Stimulated activated naive B cell treated with anti-CD40 and anti-IgM and Interleukin-4, amounts not matched to agents 10 μg/mL and 1 μg/mL and 100 μg/mL, for 72 hours (primary cell): ENCODE measurements at regions not wholly inside any gene's neighbourhood (a gene's known extent, or its start where the extent isn't known, plus 50 kb on each side); places are given as distances from the start of the nearest gene placed in this dataset.
"Not testable (repeated sequence)": the region's sequence is repeated elsewhere in the genome, so short reads cannot be mapped to it uniquely, and the experiment has no call there.

Experiments
- ATAC-seq, 2 donors: fragments of 150-1000 bp; cut with Tn5 transposase; replicated peaks; 2 replicates each; pipeline ENCODE4 v1.10.0; 2021; ENCODE audit warnings: moderate library complexity in 1 of 2
- DNase-seq: peaks from one replicate; pipeline ENCODE4 v3.0.0; 2021
- H3K27ac Mint-ChIP-seq: one replicate; pipeline ENCODE4 v1.8.0; 2022; ENCODE audit warnings: mild to moderate bottlenecking, mixed read lengths
- H3K27me3 Mint-ChIP-seq, 2 donors: one replicate each; pipeline ENCODE4 v1.8.0; 2022; ENCODE audit warnings: mixed read lengths in 2 of 2
- H3K36me3 Mint-ChIP-seq, 2 donors: one replicate each; pipeline ENCODE4 v1.8.0; 2022; ENCODE audit warnings: mixed read lengths in 2 of 2, mild to moderate bottlenecking in 1 of 2
- H3K4me1 Mint-ChIP-seq, 2 donors: one replicate each; pipeline ENCODE4 v1.8.0; 2022; ENCODE audit warnings: mixed read lengths in 2 of 2, mild to moderate bottlenecking in 1 of 2
- H3K4me3 Mint-ChIP-seq, 2 donors: one replicate each; pipeline ENCODE4 v1.8.0; 2022; ENCODE audit warnings: mild to moderate bottlenecking in 2 of 2, mixed read lengths in 2 of 2, moderate library complexity in 1 of 2
- H3K9me3 Mint-ChIP-seq, 2 donors: one replicate each; pipeline ENCODE4 v1.8.0; 2022; ENCODE audit warnings: mixed read lengths in 2 of 2, mild to moderate bottlenecking in 1 of 2

DNA sequence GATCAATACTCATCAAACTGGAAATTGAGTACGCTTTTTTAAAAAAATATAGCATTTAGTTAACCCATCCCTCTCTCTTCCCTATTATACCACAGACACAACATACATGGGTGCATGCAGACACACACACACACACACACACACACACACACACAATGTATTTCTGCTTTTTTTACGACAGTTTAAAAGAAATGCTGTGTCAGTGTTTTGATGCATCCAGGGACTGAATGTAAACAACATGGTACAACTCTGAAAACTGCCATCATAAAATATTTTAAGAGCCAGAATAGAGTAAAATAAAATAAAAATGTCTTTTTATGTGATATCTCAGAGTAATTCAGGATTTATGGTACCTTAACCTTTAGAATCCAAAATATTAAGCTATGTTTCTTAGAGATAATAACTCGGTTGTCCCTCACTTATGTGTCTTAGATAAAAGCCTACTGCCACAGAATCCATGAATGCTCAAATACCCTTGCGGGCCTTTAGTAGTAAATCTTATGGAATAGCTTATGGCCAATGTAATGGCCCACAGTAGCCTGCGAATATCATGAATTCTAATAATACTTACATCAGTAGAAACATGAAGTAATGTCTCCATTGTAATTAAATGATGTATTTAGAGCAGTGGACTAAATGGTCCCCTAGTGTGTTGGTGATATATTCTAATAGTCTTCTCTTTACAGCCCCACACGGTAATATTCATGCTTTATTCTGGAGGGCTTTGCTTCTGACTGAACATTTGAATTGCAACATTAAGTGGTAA lies 251.6 kb upstream of the FIGN start:
- DNase-seq (no peak), ATAC-seq (no peak)
- Mint-ChIP-seq H3K27me3 (no peaks in the 10 kb centered on the region), H3K4me1 (no peaks in the 10 kb centered on the region), H3K27ac (no peak overlapping the region), H3K36me3 (no peaks in the 10 kb centered on the region), H3K4me3 (no peak overlapping the region), H3K9me3 (no peaks in the 10 kb centered on the region)

DNA sequence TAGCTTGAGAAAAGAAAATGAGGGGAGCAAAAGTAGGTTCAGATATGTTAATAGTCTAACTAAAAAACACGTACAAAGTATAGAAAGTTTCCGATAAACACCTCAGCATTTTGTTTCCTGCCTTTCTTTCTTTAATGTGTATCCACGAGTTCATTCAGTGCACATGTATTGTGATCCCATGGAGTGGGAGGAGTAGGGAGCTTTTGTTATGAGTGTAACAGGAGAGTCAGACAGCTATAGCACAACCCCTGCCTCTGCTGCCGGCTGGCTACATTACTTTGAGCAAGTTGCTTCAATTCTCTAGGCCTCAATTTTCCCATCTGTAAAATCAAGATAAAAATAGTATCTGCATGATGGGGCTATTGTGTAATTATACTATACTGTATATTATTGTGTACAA lies 249.2 kb upstream of the FIGN start:
- no peaks in the 10 kb centered on the region for H3K4me1 Mint-ChIP-seq
- no peaks in the 10 kb centered on the region for H3K9me3 Mint-ChIP-seq
- no peaks in the 10 kb centered on the region for H3K27me3 Mint-ChIP-seq
- H3K36me3 Mint-ChIP-seq: no peaks in the 10 kb centered on the region
- no peak overlapping the region for H3K4me3 Mint-ChIP-seq
- no peak overlapping the region for H3K27ac Mint-ChIP-seq
- DNase-seq (no peak), ATAC-seq (no peak)

DNA sequence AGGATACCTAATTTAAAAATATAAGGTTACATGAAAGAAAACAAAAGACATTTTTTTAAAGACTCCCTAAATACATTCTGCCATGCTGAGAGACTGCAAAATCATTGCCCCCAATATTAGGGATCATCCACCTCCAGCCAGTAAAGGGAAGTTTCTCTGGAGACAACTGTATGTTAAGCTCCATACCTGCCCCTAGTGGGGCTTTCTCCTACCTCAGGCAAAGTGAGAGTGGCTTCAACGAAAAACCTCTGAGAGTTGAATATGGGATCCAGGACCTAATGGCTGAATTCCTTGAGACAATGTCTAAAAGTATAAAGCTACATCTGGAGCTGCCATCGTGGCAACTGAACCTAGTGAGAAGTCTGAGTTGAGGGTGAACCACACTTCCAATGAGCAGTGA lies 248.1 kb upstream of the FIGN start:
- Mint-ChIP-seq H3K27ac (no peak overlapping the region), H3K4me3 (no peak overlapping the region)

DNA sequence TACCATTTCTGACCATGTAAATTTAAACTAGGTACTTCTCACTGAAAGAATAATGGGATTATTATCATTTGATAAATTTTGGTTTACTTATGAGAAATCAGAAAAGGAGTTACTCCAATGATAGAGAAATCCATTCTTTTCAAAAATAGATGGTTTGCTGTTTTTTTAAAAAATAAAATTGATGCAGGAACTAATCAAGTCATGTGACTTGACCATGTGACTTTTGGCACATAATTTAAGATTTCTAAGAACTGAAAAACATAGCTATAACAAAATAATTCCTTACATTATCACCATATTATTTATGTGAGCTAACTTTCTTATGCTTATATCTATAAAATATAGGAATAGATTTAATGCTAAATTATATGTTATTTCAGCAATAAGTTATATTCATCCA lies 247.1 kb upstream of the FIGN start:
- ATAC-seq: no peak
- Mint-ChIP-seq H3K36me3 (no peaks in the 10 kb centered on the region), H3K9me3 (no peaks in the 10 kb centered on the region), H3K4me3 (no peak overlapping the region), H3K4me1 (no peaks in the 10 kb centered on the region), H3K27ac (no peak overlapping the region), H3K27me3 (no peaks in the 10 kb centered on the region)
- DNase-seq: no peak

More for the DNA sequence above, 248.1 kb upstream of the FIGN start:
- Mint-ChIP-seq H3K4me1 (no peaks in the 10 kb centered on the region), H3K9me3 (no peaks in the 10 kb centered on the region), H3K36me3 (no peaks in the 10 kb centered on the region), H3K27me3 (no peaks in the 10 kb centered on the region)
- ATAC-seq: no peak
- DNase-seq: no peak

DNA sequence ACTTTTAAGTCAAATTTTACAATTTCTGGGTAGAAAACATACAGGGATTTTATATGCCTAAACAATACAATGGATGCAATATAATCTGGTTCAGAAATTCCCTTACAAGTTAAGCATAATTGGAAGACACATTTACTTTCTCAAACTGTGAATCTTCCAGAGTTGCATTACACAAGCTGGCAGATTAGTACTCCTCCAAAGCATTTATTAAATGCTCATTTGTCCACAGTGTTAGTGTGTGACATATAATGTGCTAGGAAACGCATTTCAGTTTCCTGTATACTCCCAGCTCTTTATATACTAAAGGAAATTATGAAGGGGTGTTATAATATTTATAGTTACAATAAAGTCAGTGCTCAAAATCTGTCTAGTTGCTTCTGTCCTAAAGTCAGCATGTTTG lies 239.0 kb upstream of the FIGN start:
- no peaks in the 10 kb centered on the region for H3K9me3 Mint-ChIP-seq
- ATAC-seq: no peak

DNA sequence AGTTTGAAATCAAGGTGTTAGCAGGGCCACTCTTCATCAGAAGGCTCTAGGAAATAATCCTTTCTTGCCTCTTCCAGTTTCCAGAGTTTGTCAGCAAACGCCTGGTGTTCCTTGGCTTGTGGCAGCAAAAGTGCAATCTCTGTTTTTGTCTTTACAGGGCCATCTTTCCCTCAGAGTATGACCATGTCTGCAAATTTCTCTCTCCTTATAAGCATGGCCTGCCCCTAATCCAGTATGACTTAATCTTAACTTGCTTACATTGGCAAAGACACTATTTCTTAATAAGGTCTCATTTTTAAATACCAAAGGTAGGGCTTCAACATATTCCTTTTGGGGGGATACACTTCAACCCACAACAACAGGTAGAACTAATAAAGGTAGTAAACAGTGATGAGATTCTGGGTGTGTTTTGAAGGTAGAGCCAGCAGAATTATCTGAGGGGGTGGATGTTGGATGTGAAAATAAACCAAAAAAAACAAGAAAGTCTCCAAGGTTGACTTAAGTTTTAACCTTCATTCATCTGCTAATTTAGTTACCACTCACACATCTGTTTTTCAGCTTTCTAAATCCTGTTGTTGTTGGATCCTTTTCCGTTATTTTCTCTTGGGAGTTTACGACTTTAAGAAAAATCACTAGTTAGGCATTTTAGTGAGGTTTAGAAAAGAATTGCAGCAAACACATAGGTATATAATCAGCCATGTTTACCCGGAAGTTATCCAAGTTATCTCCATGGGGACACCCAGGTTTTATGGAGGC lies 234.4 kb upstream of the FIGN start:
- no peaks in the 10 kb centered on the region for H3K27me3 Mint-ChIP-seq
- ATAC-seq (no peak), DNase-seq (no peak)
- H3K4me3 Mint-ChIP-seq: no peak overlapping the region
- no peak overlapping the region for H3K27ac Mint-ChIP-seq
- H3K9me3 Mint-ChIP-seq: no peaks in the 10 kb centered on the region
- no peaks in the 10 kb centered on the region for H3K4me1 Mint-ChIP-seq
- no peaks in the 10 kb centered on the region for H3K36me3 Mint-ChIP-seq

More for the DNA sequence above, 239.0 kb upstream of the FIGN start:
- Mint-ChIP-seq H3K36me3 (no peaks in the 10 kb centered on the region), H3K4me3 (no peak overlapping the region), H3K27me3 (no peaks in the 10 kb centered on the region), H3K4me1 (no peaks in the 10 kb centered on the region), H3K27ac (no peak overlapping the region)
- no peak for DNase-seq

DNA sequence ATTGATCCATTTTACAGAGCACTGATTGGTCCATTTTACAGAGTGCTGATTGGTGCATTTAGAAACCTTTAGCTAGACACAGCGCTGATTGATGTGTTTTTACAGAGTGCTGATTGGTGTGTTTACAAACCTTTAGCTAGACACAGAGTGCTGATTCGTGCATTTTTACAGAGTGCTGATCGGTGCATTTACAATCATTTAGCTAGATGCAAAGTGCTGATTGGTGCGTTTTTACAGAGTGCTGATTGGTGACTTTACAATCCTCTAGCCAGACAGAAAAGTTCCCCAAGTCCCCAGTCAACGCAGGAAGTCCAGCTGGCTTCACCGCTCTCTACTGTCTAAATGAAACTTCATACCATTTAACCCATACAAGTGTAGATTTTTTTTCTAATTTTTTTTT lies 228.5 kb upstream of the FIGN start:
- not testable (repeated sequence) for ATAC-seq, H3K9me3 Mint-ChIP-seq, H3K27me3 Mint-ChIP-seq, H3K27ac Mint-ChIP-seq, H3K4me1 Mint-ChIP-seq, DNase-seq, H3K4me3 Mint-ChIP-seq, H3K36me3 Mint-ChIP-seq

DNA sequence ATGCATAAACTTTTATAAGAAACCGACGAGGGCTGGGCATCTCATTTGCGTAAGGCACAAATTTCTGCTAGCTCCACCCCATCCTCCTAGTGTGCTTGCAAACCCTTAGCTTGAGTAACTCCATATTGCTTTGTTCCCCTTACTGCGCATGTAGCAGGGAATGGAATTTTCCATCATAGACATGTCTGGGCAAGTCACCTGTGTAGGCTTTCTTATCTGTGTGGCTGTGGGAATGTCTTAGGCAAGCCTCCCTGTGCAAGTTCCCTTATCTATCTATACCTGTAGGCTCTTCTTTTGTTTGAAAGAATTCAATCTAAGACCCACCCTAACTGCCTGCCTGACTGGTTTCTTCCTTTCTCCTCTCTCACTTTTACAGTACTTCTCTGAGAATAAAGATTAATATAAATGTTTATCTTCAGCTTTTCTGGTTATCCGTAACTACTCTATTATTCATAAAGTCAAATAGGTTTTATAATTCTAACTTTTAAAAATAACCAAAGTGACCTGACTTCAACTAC lies 217.6 kb upstream of the FIGN start:
- H3K36me3 Mint-ChIP-seq: no peaks in the 10 kb centered on the region
- no peaks in the 10 kb centered on the region for H3K4me1 Mint-ChIP-seq
- no peak overlapping the region for H3K27ac Mint-ChIP-seq
- H3K9me3 Mint-ChIP-seq: no peaks in the 10 kb centered on the region
- H3K4me3 Mint-ChIP-seq: no peak overlapping the region
- ATAC-seq: no peak
- H3K27me3 Mint-ChIP-seq: no peaks in the 10 kb centered on the region
- no peak for DNase-seq

DNA sequence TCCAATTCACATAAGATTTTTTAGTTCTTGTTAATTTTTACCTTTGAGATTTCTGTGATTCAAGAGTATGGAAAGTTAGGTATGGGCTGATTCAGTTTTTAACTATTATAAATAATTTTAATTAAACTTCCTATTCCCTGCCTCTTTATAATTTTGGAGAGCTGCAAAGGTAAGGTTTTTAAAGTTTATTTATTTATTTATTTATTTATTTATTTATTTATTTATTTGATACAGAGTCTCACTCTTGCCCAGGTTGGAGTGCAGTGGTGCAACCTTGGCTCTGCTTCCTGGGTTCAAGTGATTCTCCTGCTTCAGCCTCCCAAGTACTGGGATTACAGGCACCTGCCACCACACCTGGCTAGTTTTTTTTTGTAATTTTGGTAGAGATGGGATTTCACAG lies 215.5 kb upstream of the FIGN start:
- Mint-ChIP-seq H3K9me3 (no peaks in the 10 kb centered on the region), H3K4me3 (no peak overlapping the region), H3K36me3 (no peaks in the 10 kb centered on the region), H3K4me1 (no peaks in the 10 kb centered on the region), H3K27me3 (no peaks in the 10 kb centered on the region), H3K27ac (no peak overlapping the region)
- ATAC-seq (no peak), DNase-seq (no peak)

DNA sequence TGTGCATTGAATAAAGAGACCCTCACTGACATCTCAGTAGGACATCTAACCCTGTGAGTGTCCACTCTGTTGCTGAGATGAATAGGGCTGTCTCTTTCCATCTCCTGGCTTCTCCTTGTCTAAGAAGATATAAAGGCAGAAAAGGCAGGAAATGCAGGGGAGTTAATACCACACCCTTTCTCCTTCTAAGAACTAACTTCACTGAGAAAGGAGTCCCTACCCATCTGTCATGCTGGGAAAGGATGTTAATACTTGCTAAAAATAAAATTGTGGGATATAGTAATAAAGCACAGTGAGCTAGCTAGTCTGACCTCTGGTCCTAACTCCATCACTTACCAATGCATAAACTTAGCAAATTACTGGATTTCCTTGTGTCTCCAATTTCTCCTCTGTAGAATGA lies 213.9 kb upstream of the FIGN start:
- no peaks in the 10 kb centered on the region for H3K9me3 Mint-ChIP-seq
- H3K27ac Mint-ChIP-seq: no peak overlapping the region
- H3K4me3 Mint-ChIP-seq: no peak overlapping the region
- ATAC-seq (no peak), DNase-seq (no peak)
- no peaks in the 10 kb centered on the region for H3K36me3 Mint-ChIP-seq
- no peaks in the 10 kb centered on the region for H3K27me3 Mint-ChIP-seq
- H3K4me1 Mint-ChIP-seq: no peaks in the 10 kb centered on the region

DNA sequence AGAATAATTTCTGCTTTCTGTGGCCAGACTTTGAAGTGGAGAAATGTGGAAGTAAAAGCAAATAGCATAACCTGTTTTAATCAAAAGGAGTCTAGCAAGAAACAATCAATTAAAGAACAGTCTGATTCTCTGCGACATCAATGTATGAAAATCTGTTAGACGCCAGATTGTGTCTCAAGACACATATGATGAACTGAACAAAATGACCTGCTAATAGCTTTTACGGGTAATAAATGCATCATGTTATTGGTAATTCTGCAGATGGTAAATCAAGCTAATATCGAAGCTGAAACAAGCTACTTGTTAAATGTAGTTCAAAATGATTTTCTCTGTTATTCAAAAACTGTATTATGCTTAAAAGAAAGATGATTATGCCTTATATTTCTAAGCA lies 208.5 kb upstream of the FIGN start:
- ATAC-seq (no peak), DNase-seq (no peak)
- Mint-ChIP-seq H3K27ac (no peak overlapping the region), H3K36me3 (no peaks in the 10 kb centered on the region), H3K9me3 (peaks cover 0 to 3% of the 10 kb centered on the region in 2 donors), H3K27me3 (no peaks in the 10 kb centered on the region), H3K4me3 (no peak overlapping the region), H3K4me1 (no peaks in the 10 kb centered on the region)

DNA sequence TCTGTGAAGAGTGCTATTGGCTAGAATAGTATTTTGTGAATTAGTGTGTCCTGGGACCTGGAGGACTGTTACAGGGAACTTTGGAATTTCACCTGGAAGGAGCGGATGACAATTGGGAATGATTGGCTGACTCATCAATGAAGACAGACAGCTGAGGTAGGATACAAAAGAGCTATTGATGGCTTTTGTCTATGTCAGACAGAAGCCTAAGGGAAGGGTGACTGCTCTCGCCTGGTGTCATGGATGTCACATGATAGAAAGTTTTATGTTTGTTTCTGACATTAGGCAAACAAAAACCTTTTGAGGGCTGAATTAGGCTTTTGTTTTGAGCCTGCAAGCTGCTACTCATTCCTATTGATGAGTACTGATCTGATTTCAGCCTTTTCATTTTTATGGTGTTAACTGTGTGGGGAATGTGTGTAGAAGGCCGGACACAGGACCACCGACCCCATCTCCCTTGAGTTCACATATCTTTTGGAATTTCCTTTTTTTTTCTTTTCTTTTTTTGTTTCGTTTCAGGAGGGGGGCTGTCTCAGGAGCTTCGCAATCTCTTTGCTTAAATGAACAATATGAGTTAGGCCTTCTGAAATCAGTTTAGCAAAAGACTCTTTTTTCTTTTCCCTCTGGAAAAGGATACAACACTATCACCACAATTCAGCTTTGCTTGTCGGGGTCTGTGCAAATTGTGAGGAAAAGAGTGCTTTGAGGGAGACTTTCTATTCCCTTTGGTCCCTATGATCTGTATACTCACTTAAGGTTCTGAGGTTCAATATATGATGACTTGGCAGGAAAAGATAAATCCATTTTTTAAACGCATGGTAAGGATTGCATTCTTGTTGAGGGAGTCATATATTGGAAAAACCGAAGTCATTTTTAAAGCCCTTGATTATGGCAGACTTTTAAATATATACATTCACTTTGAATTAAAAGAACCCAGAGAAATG lies 207.9 kb upstream of the FIGN start:
- H3K36me3 Mint-ChIP-seq: no peaks in the 10 kb centered on the region
- no peak for ATAC-seq
- H3K9me3 Mint-ChIP-seq: peaks cover 0 to 3% of the 10 kb centered on the region in 2 donors
- H3K4me3 Mint-ChIP-seq: no peak overlapping the region
- H3K27me3 Mint-ChIP-seq: no peaks in the 10 kb centered on the region
- no peak overlapping the region for H3K27ac Mint-ChIP-seq
- no peak for DNase-seq
- H3K4me1 Mint-ChIP-seq: no peaks in the 10 kb centered on the region

DNA sequence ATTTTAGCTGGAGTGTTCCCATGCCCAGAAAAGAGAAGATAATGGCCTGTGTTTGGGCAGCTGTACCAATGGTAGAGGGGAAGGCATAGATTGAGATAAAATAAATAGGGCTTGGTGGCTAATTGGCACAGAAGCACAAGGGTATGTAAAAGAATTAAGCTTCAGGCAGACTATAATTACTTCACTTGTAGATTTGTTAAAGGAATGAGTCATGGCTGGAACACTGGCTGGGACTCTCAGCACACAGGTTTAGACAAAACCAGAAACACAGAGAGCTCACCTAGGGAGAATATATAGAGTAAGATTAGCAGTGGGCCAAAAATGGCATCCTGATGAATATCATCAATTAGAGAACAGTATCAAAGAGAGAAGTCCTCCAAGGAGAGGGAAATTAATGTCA lies 198.3 kb upstream of the FIGN start:
- no peaks in the 10 kb centered on the region for H3K27me3 Mint-ChIP-seq
- H3K4me3 Mint-ChIP-seq: no peak overlapping the region
- H3K9me3 Mint-ChIP-seq: no peaks in the 10 kb centered on the region
- no peaks in the 10 kb centered on the region for H3K36me3 Mint-ChIP-seq
- DNase-seq (no peak), ATAC-seq (no peak)
- no peaks in the 10 kb centered on the region for H3K4me1 Mint-ChIP-seq
- H3K27ac Mint-ChIP-seq: no peak overlapping the region

DNA sequence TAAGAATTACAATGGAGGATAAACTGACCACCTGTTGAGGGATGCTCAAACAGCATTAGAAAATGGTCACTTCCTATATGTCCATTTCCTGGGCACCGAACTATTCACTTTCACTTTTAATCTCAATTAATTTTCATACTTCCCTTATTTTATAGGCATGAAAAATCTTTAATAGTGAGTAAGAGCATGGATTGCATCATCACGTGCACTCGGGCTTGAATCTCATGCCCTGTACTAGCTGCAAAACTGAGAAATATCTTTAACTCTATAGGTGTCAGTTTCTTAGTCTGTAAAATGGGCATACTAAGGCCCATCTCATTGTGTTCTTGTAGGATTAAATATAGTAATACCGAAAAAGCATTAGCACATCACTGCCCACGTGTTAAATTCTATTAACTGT lies 183.9 kb upstream of the FIGN start:
- Mint-ChIP-seq H3K27ac (no peak overlapping the region), H3K36me3 (no peaks in the 10 kb centered on the region), H3K4me1 (no peaks in the 10 kb centered on the region), H3K27me3 (no peaks in the 10 kb centered on the region), H3K4me3 (no peak overlapping the region), H3K9me3 (no peaks in the 10 kb centered on the region)
- ATAC-seq: no peak
- DNase-seq: no peak
